HEK293 (cell line): ENCODE measurements at regions not wholly inside any gene's neighbourhood (a gene's known extent, or its start where the extent isn't known, plus 50 kb on each side); places are given as distances from the start of the nearest gene placed in this dataset.

Experiments used
- CTCF ChIA-PET: fragments of 350-600 bp; formaldehyde crosslinking; extraction: SDS; loops from one replicate; lab custom pipeline; 2021; ENCODE audit warnings: antibody characterized with exemption; lab: Yijun Ruan, JAX
- POLR2A ChIA-PET: fragments of 300-600 bp; formaldehyde crosslinking; extraction: SDS; loops from one replicate; lab custom pipeline; 2020; ENCODE audit warnings: antibody characterized with exemption, inconsistent platforms; lab: Yijun Ruan, JAX
- H3K27ac ChIP-seq: fragments of 200-500 bp; sonication (Bioruptor generic); 2 replicates; pipeline ENCODE4 v1.5.1; 2014; ENCODE audit warnings: low read depth, low read length, control low read depth, inconsistent platforms; ENCODE audit errors: extremely low read depth
- H3K36me3 ChIP-seq, 2 experiments: fragments of 200-500 bp in 1 of 2; sonication (Bioruptor generic) in 1 of 2; 1 replicate in 1 of 2; 2 replicates in 1 of 2; pipeline ENCODE4 v1.5.1; 2014 to 2017; ENCODE audit warnings: inconsistent platforms in 2 of 2, low read length in 2 of 2; ENCODE audit not compliant: control insufficient read depth in 2 of 2, insufficient read depth in 1 of 2
- H3K4me1 ChIP-seq: fragments of 200-500 bp; sonication (Bioruptor generic); 2 replicates; pipeline ENCODE4 v1.5.1; 2014; ENCODE audit warnings: mild to moderate bottlenecking, low read length, inconsistent platforms; ENCODE audit not compliant: control insufficient read depth, insufficient read depth
- H3K4me3 ChIP-seq: 2 replicates; pipeline ENCODE4 v1.5.1; 2011; ENCODE audit warnings: low read depth, mild to moderate bottlenecking, control low read depth, low read length, moderate library complexity
- H3K9me3 ChIP-seq: fragments of 200-500 bp; sonication (Bioruptor generic); 2 replicates; pipeline ENCODE4 v1.5.1; 2014; ENCODE audit warnings: low read depth, low read length, inconsistent platforms; ENCODE audit not compliant: control insufficient read depth, insufficient read depth
- KLF10 ChIP-seq: fragments of 450-650 bp; IDR thresholded peaks from 2 replicates; pipeline ENCODE4 v1.5.1; 2018; ENCODE audit warnings: missing biosample characterization, mild to moderate bottlenecking, missing genetic modification characterization
- PBX3 ChIP-seq: sonication (generic); formaldehyde crosslinking; IDR thresholded peaks from 2 replicates; pipeline ENCODE4 v1.8.1; 2022; ENCODE audit warnings: mild to moderate bottlenecking, moderate library complexity, missing genetic modification reagents
- PRDM1 ChIP-seq: fragments of 450-650 bp; formaldehyde crosslinking; IDR thresholded peaks from 2 replicates; pipeline ENCODE4; 2016; ENCODE audit warnings: missing biosample characterization, missing genetic modification characterization
- PRDM10 ChIP-seq: fragments of 450-650 bp; formaldehyde crosslinking; IDR thresholded peaks from 2 replicates; pipeline ENCODE4 v1.5.1; 2016; ENCODE audit warnings: missing biosample characterization, missing genetic modification characterization
- SALL2 ChIP-seq: fragments of 450-650 bp; formaldehyde crosslinking; IDR thresholded peaks from 2 replicates; pipeline ENCODE4 v1.5.0; 2017; ENCODE audit warnings: missing biosample characterization, mild to moderate bottlenecking, missing genetic modification characterization, borderline replicate concordance
- WT1 ChIP-seq: fragments of 450-650 bp; formaldehyde crosslinking; IDR thresholded peaks from 2 replicates; pipeline ENCODE4 v1.5.1; 2016; ENCODE audit warnings: missing biosample characterization, missing genetic modification characterization
- YY2 ChIP-seq: fragments of 450-650 bp; formaldehyde crosslinking; IDR thresholded peaks from 2 replicates; pipeline ENCODE4 v1.5.1; 2016; ENCODE audit warnings: missing biosample characterization, missing genetic modification characterization
- ZBTB10 ChIP-seq: fragments of 450-650 bp; formaldehyde crosslinking; IDR thresholded peaks from 2 replicates; pipeline ENCODE4 v1.5.1; 2016; ENCODE audit warnings: missing biosample characterization, missing genetic modification characterization
- ZNF121 ChIP-seq: fragments of 450-650 bp; formaldehyde crosslinking; IDR thresholded peaks from 2 replicates; pipeline ENCODE4 v1.5.1; 2016; ENCODE audit warnings: missing biosample characterization, missing genetic modification characterization
- ZNF138 ChIP-seq: fragments of 450-650 bp; formaldehyde crosslinking; IDR thresholded peaks from 2 replicates; pipeline ENCODE4 v1.5.1; 2016; ENCODE audit warnings: missing biosample characterization, missing genetic modification characterization, borderline replicate concordance
- ZNF221 ChIP-seq: fragments of 450-650 bp; formaldehyde crosslinking; IDR thresholded peaks from 2 replicates; pipeline ENCODE4 v1.5.1; 2017; ENCODE audit warnings: missing biosample characterization, missing genetic modification characterization, borderline replicate concordance
- ZNF248 ChIP-seq: fragments of 450-650 bp; formaldehyde crosslinking; IDR thresholded peaks from 2 replicates; pipeline ENCODE4 v1.5.1; 2017; ENCODE audit warnings: missing biosample characterization, missing genetic modification characterization
- ZNF792 ChIP-seq: fragments of 450-650 bp; formaldehyde crosslinking; IDR thresholded peaks from 2 replicates; pipeline ENCODE4 v1.5.1; 2016; ENCODE audit warnings: missing biosample characterization, missing genetic modification characterization
- TF ChIP-seq, protein P1 (sequence below): fragments of 450-650 bp; formaldehyde crosslinking; IDR thresholded peaks from 2 replicates; pipeline ENCODE4 v1.5.1; 2016; ENCODE audit warnings: missing biosample characterization, missing genetic modification characterization

GRCh38 chr5:145345511-145346287 is 489.4 kb downstream of the PRELID2 start:
- ChIA-PET CTCF (interaction anchor here (1.0 kb wide), 1 partner anchor 9 kb away, joined by 3 read pairs; no protein-coding TSS in a partner anchor), POLR2A (no interaction called here)
- no peak overlapping the region for H3K27ac ChIP-seq
- no peaks in the 10 kb centered on the region for H3K9me3 ChIP-seq
- no peak overlapping the region for H3K4me3 ChIP-seq
- H3K36me3 ChIP-seq: no peaks in the 10 kb centered on the region
- TF ChIP-seq, protein P1, sequence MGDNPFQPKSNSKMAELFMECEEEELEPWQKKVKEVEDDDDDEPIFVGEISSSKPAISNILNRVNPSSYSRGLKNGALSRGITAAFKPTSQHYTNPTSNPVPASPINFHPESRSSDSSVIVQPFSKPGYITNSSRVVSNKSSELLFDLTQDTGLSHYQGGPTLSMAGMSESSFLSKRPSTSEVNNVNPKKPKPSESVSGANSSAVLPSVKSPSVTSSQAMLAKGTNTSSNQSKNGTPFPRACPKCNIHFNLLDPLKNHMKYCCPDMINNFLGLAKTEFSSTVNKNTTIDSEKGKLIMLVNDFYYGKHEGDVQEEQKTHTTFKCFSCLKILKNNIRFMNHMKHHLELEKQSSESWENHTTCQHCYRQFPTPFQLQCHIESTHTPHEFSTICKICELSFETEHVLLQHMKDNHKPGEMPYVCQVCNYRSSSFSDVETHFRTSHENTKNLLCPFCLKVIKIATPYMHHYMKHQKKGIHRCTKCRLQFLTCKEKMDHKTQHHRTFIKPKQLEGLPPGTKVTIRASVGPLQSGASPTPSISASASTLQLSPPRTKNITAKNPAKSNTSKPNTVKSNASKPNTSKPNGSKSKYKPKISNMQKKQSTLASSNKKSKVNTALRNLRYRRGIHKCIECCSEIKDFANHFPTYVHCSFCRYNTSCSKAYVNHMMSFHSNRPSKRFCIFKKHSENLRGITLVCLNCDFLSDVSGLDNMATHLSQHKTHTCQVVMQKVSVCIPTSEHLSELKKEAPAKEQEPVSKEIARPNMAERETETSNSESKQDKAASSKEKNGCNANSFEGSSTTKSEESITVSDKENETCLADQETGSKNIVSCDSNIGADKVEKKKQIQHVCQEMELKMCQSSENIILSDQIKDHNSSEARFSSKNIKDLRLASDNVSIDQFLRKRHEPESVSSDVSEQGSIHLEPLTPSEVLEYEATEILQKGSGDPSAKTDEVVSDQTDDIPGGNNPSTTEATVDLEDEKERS: no peak
- TF ChIP-seq PRDM10 (tag by site-specific recombination) (no peak), ZNF121 (tag by site-specific recombination) (no peak), WT1 (tag by site-specific recombination) (no peak), PBX3 (CRISPR knock-in tag) (no peak), ZBTB10 (no peak), PRDM1 (tag by site-specific recombination) (no peak), KLF10 (tag by site-specific recombination) (no peak), ZNF792 (tag by site-specific recombination) (no peak), ZNF248 (tag by site-specific recombination) (no peak), ZNF221 (no peak), YY2 (tag by site-specific recombination) (no peak)
- no peaks in the 10 kb centered on the region for H3K4me1 ChIP-seq

- no peaks in the 10 kb centered on the region for H3K36me3 ChIP-seq
- TF ChIP-seq SALL2 (tag by site-specific recombination): no peak
- TF ChIP-seq ZNF138 (tag by site-specific recombination): no peak
- H3K4me3 ChIP-seq: no peak overlapping the region
- H3K27ac ChIP-seq: no peak overlapping the region
- ChIA-PET CTCF (interaction anchor here (0.7 kb wide), 1 partner anchor 710 kb away, joined by 3 read pairs; no protein-coding TSS in a partner anchor), POLR2A (no interaction called here)
- no peaks in the 10 kb centered on the region for H3K4me1 ChIP-seq
- no peaks in the 10 kb centered on the region for H3K9me3 ChIP-seq
Measured at GRCh38 chr5:145341842-145342241, 493.3 kb downstream of the PRELID2 start.
